Panc1 (cell line): ENCODE measurements at regions not wholly inside any gene's neighbourhood (a gene's known extent, or its start where the extent isn't known, plus 50 kb on each side); places are given as distances from the start of the nearest gene placed in this dataset.

Source experiments
- POLR2AphosphoS5 ChIP-seq: IDR thresholded peaks from 2 replicates; pipeline ENCODE4 v1.6.1; 2012; ENCODE audit warnings: mild to moderate bottlenecking, low read depth, low read length, moderate library complexity
- SIN3A ChIP-seq: IDR thresholded peaks from 2 replicates; pipeline ENCODE4 v1.6.1; 2012; ENCODE audit warnings: low read depth, mild to moderate bottlenecking, low read length, moderate library complexity, borderline replicate concordance; ENCODE audit not compliant: insufficient read depth
- TF ChIP-seq, protein P1 (sequence below): fragments of 450-650 bp; IDR thresholded peaks from 2 replicates; pipeline ENCODE4 v1.5.1; 2017; ENCODE audit warnings: mild to moderate bottlenecking
- TF ChIP-seq, protein P2 (sequence below), 2 experiments: IDR thresholded peaks; 2 replicates each; pipeline ENCODE4 v1.6.1; 2011 to 2012; ENCODE audit warnings: low read depth in 2 of 2, control low read depth in 1 of 2, low read length in 1 of 2, mild to moderate bottlenecking in 1 of 2, moderate library complexity in 1 of 2; ENCODE audit not compliant: insufficient read depth in 1 of 2

DNA sequence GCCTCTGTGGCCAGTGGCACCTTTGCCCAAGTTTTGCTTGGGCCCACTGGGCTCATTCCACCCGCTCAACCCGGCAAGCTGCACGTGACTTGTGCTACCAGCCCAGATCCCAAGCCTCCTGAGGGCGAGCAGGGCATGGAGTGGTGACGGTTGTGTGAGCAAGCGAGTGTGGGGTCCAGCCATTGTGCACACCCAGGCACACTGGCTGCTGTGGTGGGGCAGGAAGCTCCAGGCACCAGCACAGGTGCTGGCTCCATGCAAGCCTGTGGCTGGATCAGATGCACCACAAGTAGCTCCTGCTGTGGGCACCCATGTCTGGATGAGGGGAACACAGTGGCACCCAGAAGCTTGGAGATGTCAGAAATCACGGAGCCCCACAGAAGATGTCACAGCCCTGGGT is 557.0 kb upstream of the GNPDA2 start:
- TF ChIP-seq SIN3A (no peak), POLR2AphosphoS5 (no peak)
- TF ChIP-seq, protein P1, sequence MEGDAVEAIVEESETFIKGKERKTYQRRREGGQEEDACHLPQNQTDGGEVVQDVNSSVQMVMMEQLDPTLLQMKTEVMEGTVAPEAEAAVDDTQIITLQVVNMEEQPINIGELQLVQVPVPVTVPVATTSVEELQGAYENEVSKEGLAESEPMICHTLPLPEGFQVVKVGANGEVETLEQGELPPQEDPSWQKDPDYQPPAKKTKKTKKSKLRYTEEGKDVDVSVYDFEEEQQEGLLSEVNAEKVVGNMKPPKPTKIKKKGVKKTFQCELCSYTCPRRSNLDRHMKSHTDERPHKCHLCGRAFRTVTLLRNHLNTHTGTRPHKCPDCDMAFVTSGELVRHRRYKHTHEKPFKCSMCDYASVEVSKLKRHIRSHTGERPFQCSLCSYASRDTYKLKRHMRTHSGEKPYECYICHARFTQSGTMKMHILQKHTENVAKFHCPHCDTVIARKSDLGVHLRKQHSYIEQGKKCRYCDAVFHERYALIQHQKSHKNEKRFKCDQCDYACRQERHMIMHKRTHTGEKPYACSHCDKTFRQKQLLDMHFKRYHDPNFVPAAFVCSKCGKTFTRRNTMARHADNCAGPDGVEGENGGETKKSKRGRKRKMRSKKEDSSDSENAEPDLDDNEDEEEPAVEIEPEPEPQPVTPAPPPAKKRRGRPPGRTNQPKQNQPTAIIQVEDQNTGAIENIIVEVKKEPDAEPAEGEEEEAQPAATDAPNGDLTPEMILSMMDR = no peak
- TF ChIP-seq, protein P2, sequence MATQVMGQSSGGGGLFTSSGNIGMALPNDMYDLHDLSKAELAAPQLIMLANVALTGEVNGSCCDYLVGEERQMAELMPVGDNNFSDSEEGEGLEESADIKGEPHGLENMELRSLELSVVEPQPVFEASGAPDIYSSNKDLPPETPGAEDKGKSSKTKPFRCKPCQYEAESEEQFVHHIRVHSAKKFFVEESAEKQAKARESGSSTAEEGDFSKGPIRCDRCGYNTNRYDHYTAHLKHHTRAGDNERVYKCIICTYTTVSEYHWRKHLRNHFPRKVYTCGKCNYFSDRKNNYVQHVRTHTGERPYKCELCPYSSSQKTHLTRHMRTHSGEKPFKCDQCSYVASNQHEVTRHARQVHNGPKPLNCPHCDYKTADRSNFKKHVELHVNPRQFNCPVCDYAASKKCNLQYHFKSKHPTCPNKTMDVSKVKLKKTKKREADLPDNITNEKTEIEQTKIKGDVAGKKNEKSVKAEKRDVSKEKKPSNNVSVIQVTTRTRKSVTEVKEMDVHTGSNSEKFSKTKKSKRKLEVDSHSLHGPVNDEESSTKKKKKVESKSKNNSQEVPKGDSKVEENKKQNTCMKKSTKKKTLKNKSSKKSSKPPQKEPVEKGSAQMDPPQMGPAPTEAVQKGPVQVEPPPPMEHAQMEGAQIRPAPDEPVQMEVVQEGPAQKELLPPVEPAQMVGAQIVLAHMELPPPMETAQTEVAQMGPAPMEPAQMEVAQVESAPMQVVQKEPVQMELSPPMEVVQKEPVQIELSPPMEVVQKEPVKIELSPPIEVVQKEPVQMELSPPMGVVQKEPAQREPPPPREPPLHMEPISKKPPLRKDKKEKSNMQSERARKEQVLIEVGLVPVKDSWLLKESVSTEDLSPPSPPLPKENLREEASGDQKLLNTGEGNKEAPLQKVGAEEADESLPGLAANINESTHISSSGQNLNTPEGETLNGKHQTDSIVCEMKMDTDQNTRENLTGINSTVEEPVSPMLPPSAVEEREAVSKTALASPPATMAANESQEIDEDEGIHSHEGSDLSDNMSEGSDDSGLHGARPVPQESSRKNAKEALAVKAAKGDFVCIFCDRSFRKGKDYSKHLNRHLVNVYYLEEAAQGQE (IDR thresholded peaks at IDR 0.05; ENCODE audit: insufficient read depth in 1 of 2, low read depth in 2 of 2, low read length in 1 of 2) = no peak
